Spleen (tissue), 11 donors: ENCODE measurements at regions not wholly inside any gene's neighbourhood (a gene's known extent, or its start where the extent isn't known, plus 50 kb on each side); places are given as distances from the start of the nearest gene placed in this dataset.

Source experiments
- DNase-seq: peaks from one replicate; pipeline ENCODE4 v3.0.0-alpha.2; 2020
- H3K27ac ChIP-seq, 8 donors: fragments of 200-600 bp; sonication (generic) in 7 of 8; 1 replicate in 4 of 8; 2 replicates in 4 of 8; pipeline versions ENCODE4 v1.5.0 to v1.8.0; 2016 to 2021; ENCODE audit warnings: inconsistent platforms in 4 of 8, mild to moderate bottlenecking in 4 of 8, moderate library complexity in 1 of 8
- H3K27me3 ChIP-seq, 7 donors: fragments of 200-600 bp; sonication (generic) in 6 of 7; replicated peaks in 1 of 7; 1 replicate in 4 of 7; 2 replicates in 3 of 7; pipeline versions ENCODE4 v1.5.0 to v1.8.0; 2016 to 2021; ENCODE audit warnings: inconsistent platforms in 3 of 7, mild to moderate bottlenecking in 1 of 7
- H3K36me3 ChIP-seq, 6 donors: fragments of 200-600 bp; sonication (generic) in 5 of 6; 1 replicate in 4 of 6; 2 replicates in 2 of 6; pipeline versions ENCODE4 v1.5.0 to v1.8.0; 2016 to 2021; ENCODE audit warnings: inconsistent platforms in 2 of 6
- H3K4me1 ChIP-seq, 6 donors: fragments of 200-600 bp; sonication (generic) in 5 of 6; 1 replicate in 3 of 6; 2 replicates in 3 of 6; pipeline versions ENCODE4 v1.5.0 to v1.8.0; 2016 to 2021; ENCODE audit warnings: inconsistent platforms in 3 of 6
- H3K4me3 ChIP-seq, 8 donors: fragments of 200-600 bp; sonication (generic) in 7 of 8; 1 replicate in 4 of 8; 2 replicates in 4 of 8; pipeline versions ENCODE4 v1.5.0 to v1.8.0; 2016 to 2021; ENCODE audit warnings: inconsistent platforms in 4 of 8, mild to moderate bottlenecking in 4 of 8, moderate library complexity in 2 of 8
- H3K9me3 ChIP-seq, 8 donors: fragments of 200-600 bp; sonication (generic) in 7 of 8; 1 replicate in 4 of 8; 2 replicates in 4 of 8; pipeline versions ENCODE4 v1.5.0 to v1.8.0; 2016 to 2021; ENCODE audit warnings: inconsistent platforms in 4 of 8
- CTCF ChIP-seq, 11 experiments: fragments of 200-600 bp in 7 of 11; fragments of 450-650 bp in 4 of 11; sonication (generic) in 4 of 11; IDR thresholded peaks in 8 of 11; conservative IDR thresholded peaks in 3 of 11; 1 replicate in 7 of 11; 2 replicates in 4 of 11; pipeline versions ENCODE4 v1.4.0 to v1.8.0; 2016 to 2021; ENCODE audit warnings: antibody characterized with exemption in 11 of 11, inconsistent platforms in 4 of 11, mild to moderate bottlenecking in 1 of 11
- POLR2A ChIP-seq, 3 donors: fragments of 450-650 bp; IDR thresholded peaks; one replicate each; pipeline ENCODE4 v1.5.1; 2017; ENCODE audit warnings: antibody characterized with exemption in 3 of 3, mild to moderate bottlenecking in 1 of 3
- POLR2AphosphoS5 ChIP-seq, 3 donors: sonication (generic); formaldehyde crosslinking; IDR thresholded peaks; one replicate each; pipeline ENCODE4 v1.5.1; 2017; ENCODE audit warnings: antibody characterized with exemption in 3 of 3
- WGBS, 5 donors: extraction: QIAGEN DNeasy Blood & Tissue Kit in 3 of 5; methylation state at CpG; one replicate each; pipeline versions ENCODE4 v1.1.5 to v1.1.7; 2013 to 2018; 5-methylcytosine and 5-hydroxymethylcytosine counted together
- intact Hi-C: fragments of 100-400 bp; cut with DNase I; formaldehyde crosslinking; loops from one replicate; pipeline ENCODE4 v1.15.0; 2023; ENCODE audit warnings: low total_unique reads
- donor health status: healthy with polysubstance abuse.
- donor health status: DM: no; HTN: no; CAD: no; lungs with moderate emphysema.
- donor health status: DM: no; HTN: no; CAD: no.
- donor health status: Bipolar disorder and iron deficiency.
- donor health status: healthy.
- donor health status: DM: no; HTN: no; CAD: no.
- donor health status: DM: yes; HTN: yes; CAD: no.

- Histone ChIP-seq H3K4me1 (no peaks in the 10 kb centered on the region), H3K4me3 (no peak overlapping the region), H3K36me3 (no peaks in the 10 kb centered on the region), H3K27ac (no peak overlapping the region), H3K27me3 (no peaks in the 10 kb centered on the region), H3K9me3 (no peaks in the 10 kb centered on the region)
- no peak for DNase-seq
- TF ChIP-seq POLR2AphosphoS5 (IDR thresholded peaks at IDR 0.05) (no peak), POLR2A (IDR thresholded peaks at IDR 0.05) (no peak), CTCF (IDR thresholded peaks at IDR 0.05 in 8 of 11, conservative IDR thresholded peaks at IDR 0.05 in 3 of 11) (no peak)
- intact Hi-C loops, result no loop called here
- 65 to 73% (median 69%) methylated on average over 2 of the region's 2 CpGs for whole genome bisulfite sequencing, 5 donors
Observed at GRCh38 chr6:92132957-92133356, 1286.4 kb downstream of the EPHA7 start.

- no peak for DNase-seq
- no peak for TF ChIP-seq POLR2AphosphoS5 (IDR thresholded peaks at IDR 0.05)
- TF ChIP-seq CTCF (IDR thresholded peaks at IDR 0.05 in 8 of 11, conservative IDR thresholded peaks at IDR 0.05 in 3 of 11), result no peak
- TF ChIP-seq POLR2A (IDR thresholded peaks at IDR 0.05), result no peak
- Histone ChIP-seq H3K4me1 (no peaks in the 10 kb centered on the region), H3K36me3 (no peaks in the 10 kb centered on the region), H3K9me3 (no peaks in the 10 kb centered on the region), H3K27me3 (no peaks in the 10 kb centered on the region), H3K4me3 (no peak overlapping the region), H3K27ac (no peak overlapping the region)
- intact Hi-C loops, result no loop called here
- WGBS, 5 donors, result 51 to 80% (median 71%) methylated on average over 4 of the region's 4 CpGs
Observed at GRCh38 chr6:92132457-92132856, 1286.9 kb downstream of the EPHA7 start.

GRCh38 chr6:92130944-92131343 is 1288.4 kb downstream of the EPHA7 start:
- Histone ChIP-seq H3K4me3 (no peak overlapping the region), H3K36me3 (no peaks in the 10 kb centered on the region), H3K27me3 (no peaks in the 10 kb centered on the region), H3K9me3 (no peaks in the 10 kb centered on the region), H3K27ac (no peak overlapping the region), H3K4me1 (no peaks in the 10 kb centered on the region)
- TF ChIP-seq POLR2AphosphoS5 (IDR thresholded peaks at IDR 0.05), result no peak
- TF ChIP-seq CTCF (IDR thresholded peaks at IDR 0.05 in 8 of 11, conservative IDR thresholded peaks at IDR 0.05 in 3 of 11), result no peak
- TF ChIP-seq POLR2A (IDR thresholded peaks at IDR 0.05), result no peak
- DNase-seq, result no peak
- intact Hi-C loops, result no loop called here
- 61 to 88% (median 77%) methylated on average over 2 of the region's 2 CpGs for WGBS, 5 donors

- no peak overlapping the region for H3K4me3 ChIP-seq
- intact Hi-C loops, result no loop called here
- TF ChIP-seq POLR2AphosphoS5 (IDR thresholded peaks at IDR 0.05) (no peak), POLR2A (IDR thresholded peaks at IDR 0.05) (no peak), CTCF (IDR thresholded peaks at IDR 0.05 in 8 of 11, conservative IDR thresholded peaks at IDR 0.05 in 3 of 11) (no peak)
- H3K27ac ChIP-seq, result no peak overlapping the region
- H3K36me3 ChIP-seq, result no peaks in the 10 kb centered on the region
- H3K9me3 ChIP-seq, result no peaks in the 10 kb centered on the region
- WGBS, 5 donors, result 79 to 87% (median 84%) methylated on average over 6 of the region's 6 CpGs
- DNase-seq, result peak; percentile 51
- no peaks in the 10 kb centered on the region for H3K27me3 ChIP-seq
- H3K4me1 ChIP-seq, result no peaks in the 10 kb centered on the region
Observed at GRCh38 chr6:92126983-92127382, 1292.4 kb downstream of the EPHA7 start.
